Tibial artery (tissue), 4 donors: ENCODE measurements at regions not wholly inside any gene's neighbourhood (a gene's known extent, or its start where the extent isn't known, plus 50 kb on each side); places are given as distances from the start of the nearest gene placed in this dataset.

Source experiments
- DNase-seq, 2 donors: peaks; one replicate each; pipeline ENCODE4 v3.0.0-alpha.2; 2019
- H3K27ac ChIP-seq, 2 donors: fragments of 200-600 bp; sonication (generic) in 1 of 2; 1 replicate in 1 of 2; 2 replicates in 1 of 2; pipeline ENCODE4 v1.5.1; 2018 to 2019; ENCODE audit warnings: mild to moderate bottlenecking in 1 of 2
- H3K27me3 ChIP-seq, 2 donors: fragments of 200-600 bp; sonication (generic) in 1 of 2; one replicate each; pipeline versions ENCODE4 v1.5.1 to v1.6.0; 2016 to 2019
- H3K36me3 ChIP-seq, 3 donors: fragments of 200-600 bp; sonication (generic) in 2 of 3; one replicate each; pipeline ENCODE4 v1.5.1; 2016 to 2019; ENCODE audit warnings: mild to moderate bottlenecking in 2 of 3
- H3K4me1 ChIP-seq, 4 donors: fragments of 200-600 bp; sonication (generic) in 2 of 4; 1 replicate in 3 of 4; 2 replicates in 1 of 4; pipeline ENCODE4 v1.5.1; 2016 to 2019
- H3K4me3 ChIP-seq, 2 donors: fragments of 200-600 bp; sonication (generic) in 1 of 2; 1 replicate in 1 of 2; 2 replicates in 1 of 2; pipeline ENCODE4 v1.5.1; 2018 to 2019; ENCODE audit warnings: mild to moderate bottlenecking in 2 of 2
- H3K9me3 ChIP-seq, 3 donors: fragments of 200-600 bp; sonication (generic) in 1 of 3; one replicate each; pipeline ENCODE4 v1.5.1; 2016 to 2019
- CTCF ChIP-seq, 2 experiments: fragments of 200-600 bp in 1 of 2; fragments of 450-650 bp in 1 of 2; IDR thresholded peaks; one replicate each; pipeline ENCODE4 v1.5.1; 2017 to 2019; ENCODE audit warnings: antibody characterized with exemption in 2 of 2, mild to moderate bottlenecking in 1 of 2, moderate library complexity in 1 of 2
- intact Hi-C: fragments of 100-400 bp; cut with DNase I; formaldehyde crosslinking; loops from one replicate; pipeline ENCODE4 v1.15.0; 2023; ENCODE audit warnings: low total_unique reads

- Histone ChIP-seq H3K4me3 (no peak overlapping the region), H3K27ac (no peak overlapping the region), H3K36me3 (no peaks in the 10 kb centered on the region), H3K9me3 (no peaks in the 10 kb centered on the region), H3K27me3 (no peaks in the 10 kb centered on the region), H3K4me1 (no peaks in the 10 kb centered on the region)
- intact Hi-C loops, result no loop called here
- DNase-seq, result no peak
- no peak for TF ChIP-seq CTCF (IDR thresholded peaks at IDR 0.05)
Measured at GRCh38 chr20:56839786-56840185, 210.7 kb downstream of the TFAP2C start.

GRCh38 chr20:56840716-56841261 is 211.7 kb downstream of the TFAP2C start:
- no peak overlapping the region for H3K27ac ChIP-seq
- intact Hi-C loops, result no loop called here
- H3K27me3 ChIP-seq, result no peaks in the 10 kb centered on the region
- DNase-seq, result no peak
- TF ChIP-seq CTCF (IDR thresholded peaks at IDR 0.05), result no peak
- H3K4me1 ChIP-seq, result no peaks in the 10 kb centered on the region
- H3K36me3 ChIP-seq, result no peaks in the 10 kb centered on the region
- no peaks in the 10 kb centered on the region for H3K9me3 ChIP-seq
- no peak overlapping the region for H3K4me3 ChIP-seq

GRCh38 chr20:56841346-56841908 is 212.3 kb downstream of the TFAP2C start:
- Histone ChIP-seq H3K27ac (no peak overlapping the region), H3K27me3 (no peaks in the 10 kb centered on the region), H3K36me3 (no peaks in the 10 kb centered on the region), H3K4me1 (no peaks in the 10 kb centered on the region), H3K4me3 (no peak overlapping the region), H3K9me3 (no peaks in the 10 kb centered on the region)
- TF ChIP-seq CTCF (IDR thresholded peaks at IDR 0.05), result no peak
- no peak for DNase-seq
- intact Hi-C loops, result no loop called here

- H3K27me3 ChIP-seq, result no peaks in the 10 kb centered on the region
- H3K27ac ChIP-seq, result no peak overlapping the region
- no peaks in the 10 kb centered on the region for H3K4me1 ChIP-seq
- no peaks in the 10 kb centered on the region for H3K36me3 ChIP-seq
- intact Hi-C loops, result no loop called here
- no peak for DNase-seq
- no peaks in the 10 kb centered on the region for H3K9me3 ChIP-seq
- H3K4me3 ChIP-seq, result no peak overlapping the region
- no peak for TF ChIP-seq CTCF (IDR thresholded peaks at IDR 0.05)
Measured at GRCh38 chr20:56842056-56842455, 212.9 kb downstream of the TFAP2C start.

GRCh38 chr20:56843386-56843785 is 214.3 kb downstream of the TFAP2C start:
- intact Hi-C loops, result no loop called here
- H3K36me3 ChIP-seq, result no peaks in the 10 kb centered on the region
- TF ChIP-seq CTCF (IDR thresholded peaks at IDR 0.05), result no peak
- H3K9me3 ChIP-seq, result no peaks in the 10 kb centered on the region
- no peak overlapping the region for H3K4me3 ChIP-seq
- H3K27me3 ChIP-seq, result no peaks in the 10 kb centered on the region
- no peaks in the 10 kb centered on the region for H3K4me1 ChIP-seq
- H3K27ac ChIP-seq, result no peak overlapping the region
- DNase-seq, result peak in 1 of 2 donors; percentile 67

- no peaks in the 10 kb centered on the region for H3K4me1 ChIP-seq
- no peaks in the 10 kb centered on the region for H3K9me3 ChIP-seq
- no peak overlapping the region for H3K27ac ChIP-seq
- no peaks in the 10 kb centered on the region for H3K36me3 ChIP-seq
- no peak for DNase-seq
- TF ChIP-seq CTCF (IDR thresholded peaks at IDR 0.05), result no peak
- H3K27me3 ChIP-seq, result no peaks in the 10 kb centered on the region
- H3K4me3 ChIP-seq, result no peak overlapping the region
- intact Hi-C loops, result no loop called here
Measured at GRCh38 chr20:56843817-56844216, 214.7 kb downstream of the TFAP2C start.
